ENCODE measurements at regions not wholly inside any gene's neighbourhood (a gene's known extent, or its start where the extent isn't known, plus 50 kb on each side); places are given as distances from the start of the nearest gene placed in this dataset.
A peak's percentile ranks its signal among the peaks of the same experiment; 100 is the strongest.
"Not testable (repeated sequence)": the region's sequence is repeated elsewhere in the genome, so short reads cannot be mapped to it uniquely, and the experiment has no call there.

GRCh38 chr10:53422223-53422888 lies 649.8 kb upstream of the MBL2 start:
- no peak for DNase-seq

GRCh38 chr10:53412651-53413050 lies 640.1 kb upstream of the MBL2 start:
- no peak for DNase-seq

GRCh38 chr10:53406532-53406931 lies 633.9 kb upstream of the MBL2 start:
- no peak for DNase-seq

- peak; percentile 66 for DNase-seq
Measured at GRCh38 chr10:53403688-53404087, 631.1 kb upstream of the MBL2 start.

- DNase-seq: no peak
Measured at GRCh38 chr10:53402594-53402993, 630.0 kb upstream of the MBL2 start.

- DNase-seq: no peak
Measured at GRCh38 chr10:53401536-53401935, 629.0 kb upstream of the MBL2 start.

GRCh38 chr10:53396876-53397275 lies 624.3 kb upstream of the MBL2 start:
- DNase-seq: no peak

- DNase-seq: no peak
Measured at GRCh38 chr10:53395449-53395848, 622.9 kb upstream of the MBL2 start.

GRCh38 chr10:53387562-53387961 lies 615.0 kb upstream of the MBL2 start:
- no peak for DNase-seq

- DNase-seq: no peak
Measured at GRCh38 chr10:53382543-53382942, 610.0 kb upstream of the MBL2 start.

- DNase-seq: no peak
Measured at GRCh38 chr10:53379956-53380355, 607.4 kb upstream of the MBL2 start.

GRCh38 chr10:53370347-53370746 lies 597.8 kb upstream of the MBL2 start:
- DNase-seq: no peak

GRCh38 chr10:53361936-53362335 lies 589.4 kb upstream of the MBL2 start:
- no peak for DNase-seq

GRCh38 chr10:53361281-53361680 lies 588.7 kb upstream of the MBL2 start:
- no peak for DNase-seq

- DNase-seq: not testable (repeated sequence)
Measured at GRCh38 chr10:53358978-53359377, 586.4 kb upstream of the MBL2 start.

GRCh38 chr10:53358536-53358935 lies 586.0 kb upstream of the MBL2 start:
- DNase-seq: no peak

GRCh38 chr10:53357587-53357986 lies 585.0 kb upstream of the MBL2 start:
- DNase-seq: no peak

GRCh38 chr10:53356616-53357349 lies 584.2 kb upstream of the MBL2 start:
- DNase-seq: peak; percentile 9

- DNase-seq: not testable (repeated sequence)
Measured at GRCh38 chr10:53342531-53342930, 569.9 kb upstream of the MBL2 start.

GRCh38 chr10:53338199-53338598 lies 565.6 kb upstream of the MBL2 start:
- not testable (repeated sequence) for DNase-seq

GRCh38 chr10:53335803-53336422 lies 563.3 kb upstream of the MBL2 start:
- DNase-seq: not testable (repeated sequence)

- no peak for DNase-seq
Measured at GRCh38 chr10:53331460-53331859, 558.9 kb upstream of the MBL2 start.

GRCh38 chr10:53326401-53327305 lies 554.1 kb upstream of the MBL2 start:
- DNase-seq: not testable (repeated sequence)
